HG03025 (cell line): ENCODE measurements at regions not wholly inside any gene's neighbourhood (a gene's known extent, or its start where the extent isn't known, plus 50 kb on each side); places are given as distances from the start of the nearest gene placed in this dataset.
"Not testable (repeated sequence)": the region's sequence is repeated elsewhere in the genome, so short reads cannot be mapped to it uniquely, and the experiment has no call there.

Experiments used
- ATAC-seq: cut with Tn5 transposase; IDR thresholded peaks from one replicate; pipeline ENCODE4 v1.9.1; 2021; ENCODE audit warnings: mild to moderate bottlenecking, moderate library complexity; ENCODE audit not compliant: unreplicated experiment, low FRiP score

DNA sequence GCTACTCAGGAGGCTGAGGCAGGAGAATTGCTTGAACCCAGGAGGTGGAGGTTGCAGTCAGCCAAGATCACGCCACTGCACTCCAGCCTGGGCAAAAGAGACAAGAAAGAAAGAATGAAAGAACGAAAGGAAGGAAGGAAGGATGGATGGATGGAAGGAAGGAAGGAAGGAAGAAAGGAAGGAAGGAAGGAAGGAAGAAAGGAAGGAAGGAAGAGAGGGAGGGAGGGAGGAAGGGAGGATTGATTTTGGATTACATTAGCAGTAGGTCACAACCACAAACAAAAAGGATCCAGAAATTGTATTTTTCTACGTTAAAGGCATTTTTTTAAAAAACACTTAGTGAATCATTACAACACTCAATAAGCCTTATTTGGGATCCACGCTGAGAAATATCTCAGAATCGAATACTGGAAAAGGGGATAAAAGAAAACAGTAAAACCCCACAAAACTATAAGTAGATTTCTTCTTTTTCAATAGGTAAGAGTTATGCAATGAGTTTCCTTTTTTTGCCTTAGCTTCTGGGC lies 136.9 kb upstream of the FREM1 start:
- no peak for ATAC-seq

DNA sequence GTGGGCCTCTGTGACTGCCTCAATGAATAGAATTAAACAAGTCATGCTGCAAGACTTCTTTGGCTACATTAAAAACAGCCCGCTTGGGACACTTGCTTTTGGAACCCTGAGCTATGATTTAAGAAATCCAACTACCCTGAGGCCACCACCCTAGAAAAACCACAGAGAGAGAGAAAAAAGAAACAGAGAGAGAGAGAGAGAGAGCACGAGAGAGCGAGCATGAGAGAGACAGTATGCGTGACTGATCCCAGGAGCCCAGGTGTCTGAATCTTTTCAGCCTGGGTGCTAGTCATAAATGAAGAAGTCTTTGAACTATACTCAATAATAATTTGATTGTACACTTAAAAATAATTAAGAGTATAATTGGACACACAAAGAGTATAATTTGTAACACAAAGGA lies 123.1 kb upstream of the FREM1 start:
- no peak for ATAC-seq

DNA sequence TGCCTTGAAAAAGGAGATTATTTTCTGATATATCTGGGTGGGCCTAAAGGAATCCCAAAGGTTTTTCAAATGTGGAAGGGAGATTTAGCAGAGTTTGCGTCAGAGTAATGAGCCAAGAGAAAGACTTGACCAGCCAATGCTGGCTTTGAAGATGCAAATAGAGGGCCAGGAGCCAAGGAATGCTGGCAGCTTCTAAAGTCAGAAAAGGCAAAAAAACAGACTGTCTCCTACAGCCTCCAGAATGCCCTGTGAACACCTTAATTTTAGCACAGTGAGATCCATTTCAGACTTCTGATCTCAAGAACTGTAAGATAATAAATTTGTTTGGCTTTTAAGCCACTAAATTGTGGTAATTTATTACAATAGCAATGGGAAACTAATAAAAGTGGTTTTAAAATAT lies 122.6 kb upstream of the FREM1 start:
- ATAC-seq, result no peak

DNA sequence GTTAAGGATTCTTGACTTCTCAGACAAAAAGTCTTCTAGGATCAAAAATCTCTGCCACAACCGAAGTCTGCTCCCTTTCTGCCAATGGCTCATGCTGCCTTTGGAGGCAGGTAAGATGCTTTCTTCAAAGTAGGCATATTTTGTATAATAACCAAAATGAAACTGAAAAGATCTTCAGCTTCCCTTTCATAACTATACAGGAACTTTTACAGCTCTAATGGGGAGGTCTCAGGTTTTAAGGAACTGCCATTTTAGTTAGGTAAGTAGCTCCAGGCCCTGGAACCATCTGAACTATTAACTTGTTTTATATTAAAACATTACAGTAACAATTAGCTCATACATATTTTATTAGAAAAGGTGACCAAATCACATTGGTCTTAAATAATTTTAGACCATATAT lies 110.9 kb upstream of the FREM1 start:
- ATAC-seq, result no peak

DNA sequence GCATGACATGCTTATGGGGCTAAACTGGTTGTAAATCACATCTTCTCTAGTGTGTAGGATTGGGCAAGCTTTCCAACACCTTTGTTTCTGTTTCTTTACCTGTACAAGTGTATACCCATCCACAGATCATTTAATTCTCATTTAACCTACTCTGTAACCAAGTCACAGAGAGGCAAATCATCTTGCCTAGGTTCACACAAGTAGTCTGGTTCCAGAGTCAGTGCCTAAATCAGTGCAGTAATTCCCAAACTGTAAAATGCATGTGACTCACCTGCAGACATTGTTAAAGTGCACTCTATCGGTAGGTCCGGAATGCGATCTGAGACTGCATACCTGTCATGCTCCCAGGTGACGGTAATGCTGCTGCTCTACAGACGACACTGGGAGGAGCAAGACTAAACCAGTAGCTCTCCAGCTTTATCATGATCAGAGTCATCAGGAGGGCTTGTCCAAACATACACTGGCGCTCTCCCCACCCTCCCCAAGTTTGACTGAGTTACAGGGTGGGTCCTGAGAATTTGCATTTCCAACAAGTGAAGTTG lies 107.9 kb upstream of the FREM1 start:
- no peak for ATAC-seq

DNA sequence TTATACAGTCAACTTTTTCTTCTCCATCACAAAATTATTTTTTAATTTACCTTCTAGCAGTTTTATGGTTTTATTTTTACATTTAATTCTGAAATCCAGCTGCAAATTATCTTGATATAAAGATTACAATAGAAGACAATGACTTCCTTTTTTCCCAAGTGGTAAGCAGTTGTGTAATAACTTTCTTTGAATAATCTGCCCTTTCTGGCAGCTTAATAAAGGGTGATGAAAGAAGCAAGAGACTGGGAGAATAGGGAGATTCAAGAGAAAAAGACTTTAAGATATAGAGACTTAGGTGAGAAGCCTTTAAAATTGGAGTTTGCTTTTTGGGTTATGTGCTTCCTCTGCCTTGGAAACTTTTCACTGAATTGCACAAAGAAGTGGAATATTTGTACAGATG lies 100.4 kb upstream of the FREM1 start:
- ATAC-seq, result no peak

DNA sequence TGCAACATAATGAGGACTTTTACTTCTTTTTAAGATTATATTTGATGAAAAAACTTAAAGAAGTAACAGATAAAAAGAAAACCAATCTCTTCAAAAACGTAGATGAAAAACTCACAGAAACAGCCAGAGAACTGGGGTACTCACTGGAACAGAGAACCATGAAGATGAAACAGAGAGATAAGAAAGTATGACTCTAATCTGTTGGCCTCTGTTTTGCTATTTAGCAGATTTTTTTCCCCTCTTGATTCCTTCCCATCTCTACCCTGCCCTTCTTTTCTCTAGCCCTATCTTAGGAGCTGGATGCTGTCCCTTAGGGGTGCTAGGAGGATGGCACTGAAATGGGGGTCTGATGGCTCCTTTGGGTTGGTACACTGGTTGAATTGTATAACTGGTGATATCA lies 97.5 kb upstream of the FREM1 start:
- no peak for ATAC-seq

DNA sequence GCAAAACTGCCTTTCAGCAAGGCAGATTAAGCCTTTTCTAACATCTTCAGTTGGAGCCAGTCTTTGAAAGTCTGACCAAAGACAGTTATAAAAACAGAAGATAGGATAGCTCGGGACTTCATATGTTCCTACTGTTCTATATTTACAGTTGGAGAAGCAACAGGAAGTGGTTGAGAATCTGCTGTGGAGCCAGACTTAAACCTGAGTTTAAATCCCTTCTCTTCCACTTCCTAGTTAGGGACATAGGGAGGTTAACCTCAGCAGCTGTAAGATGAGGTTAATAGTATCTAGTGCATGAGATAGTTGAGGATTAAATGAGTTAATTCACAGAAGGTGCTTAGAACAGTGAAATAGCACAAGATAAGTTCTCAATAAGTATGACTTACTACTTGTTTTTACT lies 84.5 kb upstream of the FREM1 start:
- no peak for ATAC-seq

DNA sequence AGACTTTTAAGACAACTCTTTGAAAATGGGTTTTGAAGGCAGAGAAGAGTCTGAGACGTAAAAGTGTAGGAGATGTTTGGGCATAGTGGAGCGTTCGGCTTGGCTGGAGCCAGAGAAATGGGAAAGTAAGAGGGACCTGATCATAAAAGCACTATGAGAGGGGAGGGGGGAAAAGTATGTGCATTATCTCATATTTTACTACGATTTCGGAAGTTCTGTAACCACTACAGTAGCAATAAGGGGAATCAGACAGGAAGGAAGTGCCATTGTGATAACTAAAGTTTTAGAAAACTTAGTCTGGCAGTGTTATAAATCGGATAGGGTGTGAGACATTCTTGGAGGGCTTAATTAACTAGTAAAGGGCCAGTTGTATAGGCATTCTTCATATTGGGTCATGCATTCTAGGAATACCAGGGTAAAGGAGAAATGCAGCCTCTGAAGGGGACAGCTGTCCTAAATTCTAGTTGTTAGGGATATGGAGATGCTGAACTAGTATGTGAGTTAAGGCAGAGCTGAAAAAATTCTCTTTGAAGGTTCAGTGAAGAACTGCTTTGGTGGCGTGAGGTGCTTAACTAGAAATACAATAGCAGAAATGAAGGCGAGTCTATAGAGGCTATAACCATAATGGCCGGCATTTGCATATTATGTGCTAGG lies 83.8 kb upstream of the FREM1 start:
- no peak for ATAC-seq

DNA sequence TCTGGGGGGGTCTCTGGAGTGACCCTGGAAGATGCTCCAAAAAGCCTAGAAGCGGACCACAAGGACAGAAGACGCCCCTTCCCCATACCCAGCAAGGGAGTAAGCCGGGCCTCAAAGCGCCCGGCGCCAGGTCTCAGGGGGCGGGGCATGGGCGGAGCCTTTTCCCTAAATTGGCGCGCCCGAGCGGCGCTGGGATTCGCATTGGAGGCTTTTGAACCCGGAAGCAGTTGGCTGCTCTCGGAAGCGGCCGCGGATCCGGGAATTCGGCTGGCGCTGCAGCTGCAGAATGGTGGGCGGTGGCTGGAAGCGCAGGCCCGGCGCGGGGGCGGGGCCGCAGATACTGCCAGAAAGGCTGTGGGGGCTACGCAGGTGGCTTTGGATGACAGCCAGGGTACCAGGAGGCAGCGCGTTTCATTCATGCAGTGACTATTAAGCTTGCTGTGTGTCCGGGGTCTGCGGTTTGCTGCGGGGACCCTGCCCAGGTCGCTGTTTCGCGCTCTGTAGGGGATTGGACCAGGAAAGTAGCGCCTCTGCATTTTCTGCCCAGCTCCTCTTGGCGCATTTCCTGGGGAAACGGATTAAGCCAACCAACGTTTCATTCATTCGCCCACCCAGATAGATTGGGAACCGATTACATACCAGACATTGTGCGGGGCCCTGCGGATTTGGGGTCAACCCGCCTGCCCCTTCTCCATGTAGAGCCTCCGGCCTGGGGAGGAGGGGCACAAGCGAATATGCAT lies 83.0 kb upstream of the FREM1 start:
- no peak for ATAC-seq

DNA sequence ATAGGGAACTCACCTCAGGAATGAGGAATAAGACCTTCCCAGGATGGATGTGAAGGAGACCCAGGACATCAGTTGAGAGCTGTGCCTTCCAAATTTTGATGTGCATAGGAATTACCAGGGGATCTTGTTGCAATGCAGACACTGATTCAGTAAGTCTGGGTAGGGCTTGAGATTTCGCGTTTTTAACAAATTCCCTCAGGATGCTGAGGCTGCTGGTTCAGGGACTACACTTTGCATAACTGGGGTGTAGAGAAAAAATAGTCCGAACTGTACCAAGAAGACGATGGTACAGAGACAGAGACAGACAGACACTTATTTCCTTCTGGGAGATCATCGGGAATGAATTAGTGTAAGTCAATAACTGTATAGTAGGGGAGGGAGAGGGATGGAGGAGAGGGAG lies 82.3 kb upstream of the FREM1 start:
- no peak for ATAC-seq

DNA sequence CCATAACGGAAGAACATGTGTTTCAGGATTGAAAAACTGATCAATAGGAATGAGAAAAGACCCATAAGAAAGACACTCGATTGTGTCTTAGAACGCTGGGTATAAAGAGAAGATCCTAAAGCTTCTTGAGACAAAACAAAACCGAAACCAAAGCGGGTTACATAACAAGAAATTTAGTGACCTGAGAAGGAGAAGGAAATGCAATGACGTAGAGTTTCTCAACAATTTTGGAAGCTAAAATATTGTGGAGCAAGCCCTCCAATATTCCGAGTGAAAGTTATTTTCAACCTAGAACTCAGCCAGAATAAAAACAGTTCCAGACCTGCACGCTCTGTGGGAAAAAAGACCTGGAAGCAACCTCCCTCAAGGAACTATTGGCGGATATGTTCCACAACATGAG lies 81.9 kb upstream of the FREM1 start:
- no peak for ATAC-seq

DNA sequence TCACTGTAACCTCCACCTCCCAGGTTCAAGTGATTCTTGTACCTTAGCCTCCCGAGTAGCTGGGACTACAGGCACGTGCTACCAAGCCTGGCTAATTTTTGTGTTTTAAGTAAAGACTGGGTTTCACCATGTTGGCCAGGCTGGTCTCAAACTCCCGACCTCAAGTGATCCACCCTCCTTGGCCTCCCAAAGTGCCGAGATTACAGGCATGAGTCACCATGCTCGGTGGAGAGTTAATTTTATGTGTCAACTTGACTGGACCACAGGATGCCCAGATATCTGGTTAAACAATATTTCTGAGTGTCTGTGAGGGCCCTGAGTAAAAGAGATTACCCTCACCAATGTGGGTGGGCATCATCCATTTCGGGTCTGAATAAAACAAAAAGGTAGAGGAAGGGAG lies 80.4 kb upstream of the FREM1 start:
- not testable (repeated sequence) for ATAC-seq

DNA sequence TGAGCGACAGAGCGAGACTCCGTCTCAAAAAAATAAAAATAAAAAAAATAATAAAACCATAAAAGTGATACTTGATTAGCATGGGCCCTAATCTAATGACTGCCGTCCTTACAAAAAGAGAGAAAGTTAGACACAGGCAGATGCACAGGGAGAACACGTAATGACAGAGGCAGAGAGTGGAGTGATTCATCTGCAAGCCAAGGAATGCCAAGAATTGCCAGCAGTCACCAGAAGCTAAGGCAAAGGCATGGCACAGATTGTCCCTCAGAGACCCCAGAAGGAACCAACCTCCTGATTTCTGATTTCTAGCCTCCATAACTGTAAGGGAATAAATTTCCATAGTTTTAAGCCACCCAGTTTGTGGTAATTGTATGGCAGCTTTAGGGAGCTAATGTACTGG lies 79.6 kb upstream of the FREM1 start:
- ATAC-seq, result no peak

DNA sequence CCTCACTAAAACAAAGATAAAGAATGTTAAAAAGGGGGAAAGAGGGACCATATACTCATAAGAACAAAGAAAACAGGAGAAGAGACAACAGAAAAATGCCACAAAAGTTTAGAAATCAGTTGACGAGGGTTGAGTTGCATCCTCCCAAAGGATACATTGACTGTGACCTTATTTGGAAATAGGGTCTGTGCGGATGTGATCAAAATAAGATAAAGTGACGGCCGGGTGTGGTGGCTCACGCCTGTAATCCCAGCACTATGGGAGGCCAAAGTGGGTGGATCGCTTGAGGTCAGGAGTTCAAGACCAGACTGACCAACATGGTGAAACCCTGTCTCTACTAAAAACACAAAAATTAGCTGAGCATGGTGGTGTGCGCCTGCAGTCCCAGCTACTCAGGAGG lies 79.1 kb upstream of the FREM1 start:
- not testable (repeated sequence) for ATAC-seq

DNA sequence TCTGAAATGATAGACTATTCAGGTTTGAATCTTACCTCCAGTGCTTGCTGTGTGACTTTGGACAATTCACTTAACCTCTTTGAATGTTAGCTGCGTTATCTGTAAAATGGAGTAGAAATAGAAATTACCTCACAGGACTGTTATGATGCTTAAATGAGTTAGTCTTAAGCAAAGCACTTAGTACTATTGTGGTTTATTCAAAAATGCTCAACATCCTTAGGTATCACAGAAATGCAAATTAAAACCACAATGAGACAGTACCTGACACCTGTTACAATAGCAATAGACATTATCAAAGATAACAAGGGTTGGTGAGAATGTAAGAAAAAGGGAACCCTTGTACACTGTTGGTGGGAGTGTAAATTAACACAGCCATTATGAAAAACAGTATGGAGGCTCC lies 77.6 kb upstream of the FREM1 start:
- no peak for ATAC-seq

DNA sequence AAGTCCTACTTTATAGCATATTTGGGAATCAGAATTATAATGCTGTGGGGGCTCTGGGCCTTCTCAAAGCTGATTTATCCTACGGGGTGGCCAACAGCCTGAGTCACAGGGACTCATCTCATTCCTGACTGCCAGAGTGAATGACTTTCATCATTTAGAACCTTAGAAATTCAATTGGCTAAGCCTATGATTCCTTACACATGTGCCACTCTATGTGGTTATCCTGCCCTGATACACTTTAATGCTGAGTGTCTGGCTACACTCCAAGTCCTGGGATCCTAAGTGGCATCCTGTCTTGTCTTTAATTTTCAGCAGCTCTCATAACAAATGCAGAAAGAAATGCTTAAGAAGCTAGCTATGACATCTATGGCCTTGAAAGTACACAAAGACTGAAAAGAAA lies 75.2 kb upstream of the FREM1 start:
- ATAC-seq, result no peak

DNA sequence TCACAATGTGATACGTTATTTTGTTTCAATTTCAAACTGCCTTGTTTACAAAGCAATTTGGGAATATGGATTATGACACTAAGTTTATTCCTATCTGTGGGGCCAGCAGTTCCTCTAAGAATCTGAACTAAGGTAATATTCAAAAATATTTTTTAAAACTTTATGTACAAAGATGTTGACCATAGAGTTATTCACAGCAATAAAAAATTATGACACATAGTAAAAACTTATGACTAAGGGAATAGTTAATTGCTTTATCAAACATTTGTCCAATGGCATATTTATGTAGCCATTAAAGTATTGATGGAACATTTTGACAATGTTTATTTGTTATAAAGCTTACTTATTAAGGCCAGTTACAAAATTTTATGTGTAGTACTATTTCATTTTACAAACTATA lies 73.4 kb upstream of the FREM1 start:
- ATAC-seq, result no peak

DNA sequence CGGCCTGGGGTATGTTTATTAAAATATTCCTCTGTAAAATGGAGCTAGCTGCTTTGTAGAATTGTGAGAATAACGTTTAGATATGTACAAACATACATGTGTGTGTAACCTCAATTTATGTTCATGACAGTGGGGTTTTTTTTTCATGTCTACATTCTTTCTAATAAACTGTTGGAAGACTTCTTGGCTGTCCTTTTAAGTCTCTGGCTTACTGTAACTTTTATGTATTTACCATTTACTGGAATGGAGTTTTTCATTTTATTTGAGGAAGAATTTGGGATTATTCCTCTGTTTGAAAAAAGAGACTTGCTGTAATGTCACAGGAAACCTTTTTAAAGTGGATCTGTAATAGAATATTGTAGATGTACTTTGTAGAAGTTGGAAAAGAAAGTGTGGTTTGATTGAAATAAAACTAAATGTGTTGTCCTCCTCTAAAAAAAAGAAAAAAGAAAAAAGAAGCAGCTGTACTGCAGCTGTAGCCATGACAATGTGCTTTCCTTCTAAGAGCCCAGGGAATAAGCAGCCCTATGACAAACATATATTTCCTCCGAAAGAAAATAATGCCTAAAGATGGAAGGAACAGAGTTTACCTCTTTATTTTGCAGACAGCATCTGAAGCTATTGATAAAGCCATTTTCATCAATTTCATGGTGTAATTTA lies 71.2 kb upstream of the FREM1 start:
- no peak for ATAC-seq

DNA sequence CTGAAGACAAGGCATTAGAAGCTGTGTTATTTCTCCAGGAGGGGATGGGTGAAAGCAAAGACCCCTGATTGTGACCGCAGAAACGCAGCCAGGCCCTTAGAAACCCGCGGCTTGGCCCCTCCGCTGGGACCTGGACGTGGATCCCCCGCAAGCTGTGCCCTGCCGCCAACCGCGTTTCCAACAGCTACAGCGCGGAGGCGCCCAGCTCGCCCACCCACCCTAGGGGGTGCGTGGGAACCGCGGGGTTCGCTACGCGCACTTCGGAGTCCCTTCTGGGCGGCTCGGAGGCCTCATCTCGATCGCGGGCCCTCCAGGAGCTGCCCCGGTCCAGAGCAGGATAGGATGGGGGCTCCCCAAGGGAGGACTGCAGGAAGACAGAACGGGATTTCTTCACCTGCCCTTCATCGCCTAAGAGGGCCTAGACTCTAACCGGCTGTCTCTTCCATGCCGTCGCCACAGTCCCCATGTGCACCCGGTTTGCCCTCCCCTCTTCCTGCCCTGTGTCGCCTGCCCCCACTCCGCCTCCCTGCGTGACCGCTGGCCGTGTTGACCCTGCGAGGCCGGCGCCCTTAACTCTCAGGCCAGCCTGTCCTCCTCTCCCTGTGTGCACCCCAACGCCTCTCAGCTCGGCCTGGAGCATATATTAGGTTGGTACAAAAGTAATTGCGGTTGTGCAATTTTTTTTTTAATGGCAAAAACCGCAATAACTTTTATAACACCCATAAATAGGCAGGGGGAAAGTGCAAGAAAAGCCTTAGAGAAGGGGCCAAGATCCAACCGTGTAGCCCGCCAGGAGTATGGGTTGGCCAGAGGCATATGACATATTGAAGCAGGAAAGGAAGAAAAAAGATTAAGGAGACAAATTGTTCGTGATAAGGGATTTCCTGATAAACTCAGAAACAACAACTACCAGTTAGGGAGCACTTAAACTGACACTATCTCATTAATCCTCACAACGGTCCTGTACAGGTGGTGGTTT lies 68.1 kb upstream of the FREM1 start:
- ATAC-seq, result no peak
